Renal cortex interstitium (tissue), 11 donors: ENCODE measurements at regions not wholly inside any gene's neighbourhood (a gene's known extent, or its start where the extent isn't known, plus 50 kb on each side); places are given as distances from the start of the nearest gene placed in this dataset.
"Not testable (repeated sequence)": the region's sequence is repeated elsewhere in the genome, so short reads cannot be mapped to it uniquely, and the experiment has no call there.

Experiments used
- DNase-seq, 11 donors: peaks; one replicate each; pipeline ENCODE4 v3.0.0-alpha.2; 2013; ENCODE audit warnings: low read depth in 9 of 11, low spot score in 4 of 11; ENCODE audit errors: extremely low read depth in 1 of 11

GRCh38 chr6:16928387-16928786 lies 167.1 kb upstream of the ATXN1 start:
- DNase-seq: no peak

GRCh38 chr6:16927205-16927604 lies 165.9 kb upstream of the ATXN1 start:
- no peak for DNase-seq

GRCh38 chr6:16925461-16925860 lies 164.2 kb upstream of the ATXN1 start:
- DNase-seq: no peak

- no peak for DNase-seq
Measured at GRCh38 chr6:16922282-16922681, 161.0 kb upstream of the ATXN1 start.

- no peak for DNase-seq
Measured at GRCh38 chr6:16921399-16922110, 160.3 kb upstream of the ATXN1 start.

GRCh38 chr6:16918586-16918985 lies 157.3 kb upstream of the ATXN1 start:
- DNase-seq: no peak

- no peak for DNase-seq
Measured at GRCh38 chr6:16914184-16914583, 152.9 kb upstream of the ATXN1 start.

- DNase-seq: no peak
Measured at GRCh38 chr6:16912756-16913155, 151.5 kb upstream of the ATXN1 start.

- DNase-seq: no peak
Measured at GRCh38 chr6:16911088-16911487, 149.8 kb upstream of the ATXN1 start.

- DNase-seq: no peak
Measured at GRCh38 chr6:16909658-16910360, 148.5 kb upstream of the ATXN1 start.

- no peak for DNase-seq
Measured at GRCh38 chr6:16907991-16908390, 146.7 kb upstream of the ATXN1 start.

GRCh38 chr6:16904957-16905356 lies 143.7 kb upstream of the ATXN1 start:
- DNase-seq: no peak

GRCh38 chr6:16903470-16903869 lies 142.2 kb upstream of the ATXN1 start:
- DNase-seq: no peak

- DNase-seq: no peak
Measured at GRCh38 chr6:16902502-16902901, 141.2 kb upstream of the ATXN1 start.

- no peak for DNase-seq
Measured at GRCh38 chr6:16901782-16902181, 140.5 kb upstream of the ATXN1 start.

GRCh38 chr6:16901306-16901705 lies 140.0 kb upstream of the ATXN1 start:
- DNase-seq: no peak

GRCh38 chr6:16898640-16899396 lies 137.6 kb upstream of the ATXN1 start:
- DNase-seq: no peak

- no peak for DNase-seq
Measured at GRCh38 chr6:16897669-16898068, 136.4 kb upstream of the ATXN1 start.

- DNase-seq: no peak
Measured at GRCh38 chr6:16894301-16894700, 133.0 kb upstream of the ATXN1 start.

GRCh38 chr6:16891110-16891509 lies 129.8 kb upstream of the ATXN1 start:
- not testable (repeated sequence) for DNase-seq
